Caco-2 (cell line): ENCODE measurements at regions not wholly inside any gene's neighbourhood (a gene's known extent, or its start where the extent isn't known, plus 50 kb on each side); places are given as distances from the start of the nearest gene placed in this dataset.

Experiments
- BruUV-seq: library from RNA; stranded (reverse); fragments of 400-500 nt; replicated peaks from 2 replicates; lab custom pipeline; 2021; lab: Mats Ljungman, UMichigan
- CTCF ChIA-PET: fragments of 300-600 bp; sonication (Branson Sonifier 250); formaldehyde crosslinking; loops from one replicate; lab custom pipeline; 2022; ENCODE audit warnings: antibody characterized with exemption; lab: Charles Lee
- POLR2A ChIA-PET: fragments of 300-600 bp; sonication (Branson Sonifier 250); formaldehyde crosslinking; loops from one replicate; lab custom pipeline; 2022; ENCODE audit warnings: antibody characterized with exemption; lab: Charles Lee
- DNase-seq, 2 experiments: peaks; one replicate each; pipeline versions ENCODE4 v3.0.0 to v3.0.0-alpha.2; 2020 to 2022
- H3K27me3 ChIP-seq: replicated peaks from 2 replicates; pipeline ENCODE4 v1.6.0; 2011; ENCODE audit warnings: low read length; ENCODE audit not compliant: control insufficient read depth, insufficient read depth
- H3K36me3 ChIP-seq: 2 replicates; pipeline ENCODE4 v1.5.1; 2011; ENCODE audit warnings: low read length; ENCODE audit not compliant: control insufficient read depth, insufficient read depth
- H3K4me1 ChIP-seq: fragments of 250-450 bp; sonication (Bioruptor Pico); 2 replicates; pipeline ENCODE4 v1.5.1; 2020; ENCODE audit warnings: mild to moderate bottlenecking
- H3K4me3 ChIP-seq: 2 replicates; pipeline ENCODE4 v1.5.1; 2011; ENCODE audit warnings: low read depth, mild to moderate bottlenecking, control low read depth, low read length
- H3K9me3 ChIP-seq: fragments of 250-450 bp; sonication (Bioruptor Pico); 2 replicates; pipeline ENCODE4 v1.5.1; 2020; ENCODE audit warnings: mild to moderate bottlenecking, moderate library complexity
- H3K27ac Mint-ChIP-seq: one replicate; pipeline ENCODE4 v1.8.0; 2022; ENCODE audit warnings: mixed read lengths; ENCODE audit not compliant: unreplicated experiment
- H3K27me3 Mint-ChIP-seq: one replicate; pipeline ENCODE4 v1.8.0; 2022; ENCODE audit warnings: mixed read lengths; ENCODE audit not compliant: insufficient read depth, unreplicated experiment
- H3K36me3 Mint-ChIP-seq: one replicate; pipeline ENCODE4 v1.8.0; 2022; ENCODE audit warnings: mild to moderate bottlenecking, mixed read lengths; ENCODE audit not compliant: insufficient read depth, unreplicated experiment
- H3K4me1 Mint-ChIP-seq: one replicate; pipeline ENCODE4 v1.8.0; 2022; ENCODE audit warnings: low read depth, mixed read lengths; ENCODE audit not compliant: unreplicated experiment
- H3K4me3 Mint-ChIP-seq: one replicate; pipeline ENCODE4 v1.8.0; 2022; ENCODE audit warnings: mild to moderate bottlenecking, moderate library complexity, mixed read lengths; ENCODE audit not compliant: unreplicated experiment
- H3K9me3 Mint-ChIP-seq: one replicate; pipeline ENCODE4 v1.8.0; 2022; ENCODE audit warnings: mixed read lengths; ENCODE audit not compliant: unreplicated experiment
- intact Hi-C: fragments of 100-400 bp; cut with micrococcal nuclease; formaldehyde crosslinking; loops from one replicate; pipeline ENCODE4 v1.10.0; 2022; ENCODE audit not compliant: unreplicated experiment
- TF ChIP-seq, protein P1 (sequence below), 2 experiments: fragments of 200-600 bp in 1 of 2; IDR thresholded peaks; 1 replicate in 1 of 2; 2 replicates in 1 of 2; pipeline versions ENCODE4 v1.5.1 to v1.8.0; 2011 to 2022; ENCODE audit warnings: antibody characterized with exemption in 1 of 2, control low read depth in 1 of 2, inconsistent platforms in 1 of 2, low read depth in 1 of 2, low read length in 1 of 2, mild to moderate bottlenecking in 1 of 2, moderate library complexity in 1 of 2; ENCODE audit not compliant: insufficient read depth in 1 of 2, severe bottlenecking in 1 of 2, unreplicated experiment in 1 of 2

DNA sequence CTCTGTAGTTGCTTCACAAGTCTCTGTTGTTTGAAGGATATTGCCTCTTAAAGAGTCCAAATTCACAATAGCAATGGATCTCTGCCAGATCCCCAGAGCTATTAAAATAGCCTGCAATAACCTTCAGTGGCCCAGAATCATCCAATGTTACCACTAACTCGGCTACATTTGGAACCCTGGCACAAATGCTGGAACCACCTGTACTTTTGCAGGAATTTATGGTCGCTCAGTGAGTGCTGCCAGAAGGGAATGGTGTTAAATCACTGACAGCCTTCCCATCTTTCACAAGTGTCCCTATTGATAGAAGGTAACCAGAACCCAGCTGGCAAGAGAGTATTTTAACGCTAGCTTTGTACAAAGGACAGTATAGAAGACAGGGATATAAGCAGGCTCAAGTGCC, 298.8 kb upstream of the PLSCR5 start:
- Mint-ChIP-seq H3K4me3 (no peak overlapping the region), H3K9me3 (no peaks in the 10 kb centered on the region), H3K36me3 (no peaks in the 10 kb centered on the region), H3K27me3 (peaks cover 3% of the 10 kb centered on the region), H3K27ac (no peak overlapping the region), H3K4me1 (no peaks in the 10 kb centered on the region)
- H3K27me3 ChIP-seq: no peaks in the 10 kb centered on the region
- TF ChIP-seq, protein P1, sequence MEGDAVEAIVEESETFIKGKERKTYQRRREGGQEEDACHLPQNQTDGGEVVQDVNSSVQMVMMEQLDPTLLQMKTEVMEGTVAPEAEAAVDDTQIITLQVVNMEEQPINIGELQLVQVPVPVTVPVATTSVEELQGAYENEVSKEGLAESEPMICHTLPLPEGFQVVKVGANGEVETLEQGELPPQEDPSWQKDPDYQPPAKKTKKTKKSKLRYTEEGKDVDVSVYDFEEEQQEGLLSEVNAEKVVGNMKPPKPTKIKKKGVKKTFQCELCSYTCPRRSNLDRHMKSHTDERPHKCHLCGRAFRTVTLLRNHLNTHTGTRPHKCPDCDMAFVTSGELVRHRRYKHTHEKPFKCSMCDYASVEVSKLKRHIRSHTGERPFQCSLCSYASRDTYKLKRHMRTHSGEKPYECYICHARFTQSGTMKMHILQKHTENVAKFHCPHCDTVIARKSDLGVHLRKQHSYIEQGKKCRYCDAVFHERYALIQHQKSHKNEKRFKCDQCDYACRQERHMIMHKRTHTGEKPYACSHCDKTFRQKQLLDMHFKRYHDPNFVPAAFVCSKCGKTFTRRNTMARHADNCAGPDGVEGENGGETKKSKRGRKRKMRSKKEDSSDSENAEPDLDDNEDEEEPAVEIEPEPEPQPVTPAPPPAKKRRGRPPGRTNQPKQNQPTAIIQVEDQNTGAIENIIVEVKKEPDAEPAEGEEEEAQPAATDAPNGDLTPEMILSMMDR (IDR thresholded peaks at IDR 0.05; ENCODE audit: insufficient read depth in 1 of 2, low read depth in 1 of 2, low read length in 1 of 2, severe bottlenecking in 1 of 2, unreplicated experiment in 1 of 2): no peak
- no peaks in the 10 kb centered on the region for H3K4me1 ChIP-seq
- no peaks in the 10 kb centered on the region for H3K9me3 ChIP-seq
- no peaks in the 10 kb centered on the region for H3K36me3 ChIP-seq
- no TSS peak for BruUV-seq
- intact Hi-C loops: no loop called here
- no peak overlapping the region for H3K4me3 ChIP-seq
- ChIA-PET POLR2A (no interaction called here), CTCF (no interaction called here)
- DNase-seq: no peak

DNA sequence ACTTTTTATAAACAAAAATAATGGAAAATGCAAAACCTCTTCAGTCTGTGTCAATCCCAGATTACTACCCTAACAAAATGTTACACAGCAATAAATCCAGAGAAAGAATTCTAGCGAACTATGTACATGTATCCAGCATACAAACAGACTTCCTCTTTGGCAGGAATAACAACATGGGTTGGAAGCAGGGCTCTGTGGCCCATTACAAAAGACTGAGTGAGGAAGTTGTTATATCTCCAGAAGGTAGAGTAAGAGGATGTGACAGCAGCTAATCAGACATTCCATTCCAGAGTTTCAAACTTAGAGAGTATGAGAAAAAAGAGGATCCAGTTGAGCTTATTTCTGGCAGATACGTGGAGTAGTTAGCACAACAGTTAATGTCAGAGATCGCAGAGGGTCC, 294.0 kb upstream of the PLSCR5 start:
- Histone ChIP-seq H3K4me1 (no peaks in the 10 kb centered on the region), H3K36me3 (no peaks in the 10 kb centered on the region), H3K27me3 (no peaks in the 10 kb centered on the region), H3K9me3 (no peaks in the 10 kb centered on the region), H3K4me3 (no peak overlapping the region)
- no peak for DNase-seq
- Mint-ChIP-seq H3K27me3 (peaks cover 3% of the 10 kb centered on the region), H3K9me3 (no peaks in the 10 kb centered on the region), H3K36me3 (no peaks in the 10 kb centered on the region), H3K4me3 (no peak overlapping the region), H3K27ac (no peak overlapping the region), H3K4me1 (no peaks in the 10 kb centered on the region)
- intact Hi-C loops: no loop called here
- TF ChIP-seq, protein P1 (IDR thresholded peaks at IDR 0.05; ENCODE audit: insufficient read depth in 1 of 2, low read depth in 1 of 2, low read length in 1 of 2, severe bottlenecking in 1 of 2, unreplicated experiment in 1 of 2): no peak
- ChIA-PET POLR2A (no interaction called here), CTCF (no interaction called here)
- no TSS peak for BruUV-seq

DNA sequence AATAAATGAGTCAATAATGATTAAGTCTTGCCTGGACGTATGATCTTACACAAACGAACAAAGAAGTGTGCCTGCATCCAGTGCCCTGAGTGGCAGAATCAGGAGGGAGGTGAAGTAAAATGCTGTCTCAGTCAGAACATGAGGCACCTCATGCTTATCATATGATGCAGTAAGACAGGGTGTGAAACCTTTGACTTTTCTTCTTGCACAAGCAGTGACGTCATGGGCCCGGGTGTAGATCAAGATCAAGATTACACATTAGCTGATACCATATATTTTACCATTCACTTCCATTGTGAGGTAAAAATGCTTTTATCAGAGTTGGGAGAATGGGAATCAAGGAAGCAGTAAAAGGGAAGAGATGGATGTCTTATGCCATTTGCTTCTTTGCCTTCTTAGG, 291.6 kb upstream of the PLSCR5 start:
- no peaks in the 10 kb centered on the region for H3K9me3 ChIP-seq
- H3K4me3 ChIP-seq: no peak overlapping the region
- Mint-ChIP-seq H3K4me1 (no peaks in the 10 kb centered on the region), H3K9me3 (no peaks in the 10 kb centered on the region), H3K27me3 (no peaks in the 10 kb centered on the region), H3K27ac (no peak overlapping the region), H3K36me3 (no peaks in the 10 kb centered on the region), H3K4me3 (no peak overlapping the region)
- POLR2A ChIA-PET: no interaction called here
- BruUV-seq: no TSS peak
- H3K36me3 ChIP-seq: no peaks in the 10 kb centered on the region
- TF ChIP-seq, protein P1 (IDR thresholded peaks at IDR 0.05; ENCODE audit: insufficient read depth in 1 of 2, low read depth in 1 of 2, low read length in 1 of 2, severe bottlenecking in 1 of 2, unreplicated experiment in 1 of 2): no peak
- CTCF ChIA-PET: no interaction called here
- intact Hi-C loops: no loop called here
- no peak for DNase-seq
- no peaks in the 10 kb centered on the region for H3K27me3 ChIP-seq
- no peaks in the 10 kb centered on the region for H3K4me1 ChIP-seq
